Cardiac muscle cell (in vitro differentiated cells and primary cell): ENCODE measurements at regions not wholly inside any gene's neighbourhood (a gene's known extent, or its start where the extent isn't known, plus 50 kb on each side); places are given as distances from the start of the nearest gene placed in this dataset.
"Not testable (repeated sequence)": the region's sequence is repeated elsewhere in the genome, so short reads cannot be mapped to it uniquely, and the experiment has no call there.

Experiments
- DNase-seq, 2 donors: peaks; one replicate each; pipeline versions ENCODE4 v3.0.0 to v3.0.0-alpha.2; 2010 to 2017; ENCODE audit warnings: low read depth in 1 of 2, low spot score in 1 of 2
- H3K27ac ChIP-seq: fragments of 200-600 bp; sonication (generic); 2 replicates; pipeline ENCODE4 v1.5.1; 2016
- H3K27me3 ChIP-seq: fragments of 200-600 bp; sonication (generic); 2 replicates; pipeline ENCODE4 v1.6.0; 2016; ENCODE audit warnings: control low read depth
- H3K36me3 ChIP-seq: fragments of 200-600 bp; sonication (generic); 2 replicates; pipeline ENCODE4 v1.5.1; 2016; ENCODE audit warnings: control low read depth
- H3K4me1 ChIP-seq: fragments of 200-600 bp; sonication (generic); 2 replicates; pipeline ENCODE4 v1.8.1; 2017; ENCODE audit warnings: low read depth, mild to moderate bottlenecking, mixed run types
- H3K4me3 ChIP-seq: fragments of 200-600 bp; sonication (generic); 2 replicates; pipeline ENCODE4 v1.5.1; 2016; ENCODE audit warnings: mild to moderate bottlenecking
- H3K9me3 ChIP-seq: fragments of 200-600 bp; sonication (generic); 2 replicates; pipeline ENCODE4 v1.5.1; 2017; ENCODE audit warnings: low read depth, mild to moderate bottlenecking, control low read depth
- CTCF ChIP-seq: IDR thresholded peaks from 2 replicates; pipeline ENCODE4 v1.5.1; 2012; ENCODE audit warnings: low read depth, mild to moderate bottlenecking, low read length

- no peak for DNase-seq
- no peak for TF ChIP-seq CTCF
- no peak overlapping the region for H3K27ac ChIP-seq
- no peaks in the 10 kb centered on the region for H3K4me1 ChIP-seq
- H3K4me3 ChIP-seq = no peak overlapping the region
- H3K9me3 ChIP-seq = no peaks in the 10 kb centered on the region
- no peaks in the 10 kb centered on the region for H3K27me3 ChIP-seq
- H3K36me3 ChIP-seq = no peaks in the 10 kb centered on the region
These were observed 741.4 kb downstream of the KCNT2 start for GRCh38 chr1:195866781-195867222.

DNA sequence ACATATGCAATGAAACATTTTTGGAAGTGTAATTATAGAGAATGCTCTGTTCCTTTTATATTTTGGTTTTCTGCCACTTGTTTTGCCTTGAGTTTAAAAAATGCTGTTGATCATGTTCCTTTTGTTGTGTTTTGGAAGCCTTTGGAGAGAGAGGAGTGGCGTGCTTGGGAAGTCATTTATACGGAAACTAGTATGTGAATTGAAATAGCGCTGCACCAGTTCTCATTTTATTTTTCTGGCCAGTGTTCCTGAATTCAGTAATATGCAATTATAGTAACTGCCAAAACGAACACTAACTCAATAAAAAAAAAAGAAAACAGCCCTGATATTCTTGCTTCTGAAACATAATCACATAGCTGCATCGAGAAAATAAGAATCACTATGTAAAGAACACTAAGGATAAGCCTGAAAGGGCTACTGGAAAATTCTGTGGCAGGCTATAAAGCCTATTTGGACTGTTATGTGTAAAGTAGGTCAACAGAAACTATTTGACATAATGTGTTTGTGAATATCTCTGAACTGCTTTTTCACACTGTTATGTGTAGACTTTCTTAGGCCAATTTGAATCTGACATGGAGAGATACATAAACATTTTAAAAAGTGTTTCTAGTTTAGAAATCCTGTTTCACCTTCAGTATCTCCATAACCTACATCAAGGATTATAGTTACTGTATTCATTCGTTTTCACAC, 742.0 kb downstream of the KCNT2 start:
- H3K4me3 ChIP-seq = no peak overlapping the region
- DNase-seq = no peak
- no peaks in the 10 kb centered on the region for H3K27me3 ChIP-seq
- H3K4me1 ChIP-seq = no peaks in the 10 kb centered on the region
- no peaks in the 10 kb centered on the region for H3K9me3 ChIP-seq
- H3K27ac ChIP-seq = no peak overlapping the region
- H3K36me3 ChIP-seq = no peaks in the 10 kb centered on the region
- no peak for TF ChIP-seq CTCF

- H3K4me1 ChIP-seq = no peaks in the 10 kb centered on the region
- TF ChIP-seq CTCF = no peak
- H3K36me3 ChIP-seq = no peaks in the 10 kb centered on the region
- no peaks in the 10 kb centered on the region for H3K27me3 ChIP-seq
- no peaks in the 10 kb centered on the region for H3K9me3 ChIP-seq
- no peak for DNase-seq
- no peak overlapping the region for H3K4me3 ChIP-seq
- no peak overlapping the region for H3K27ac ChIP-seq
These were observed 756.4 kb downstream of the KCNT2 start for GRCh38 chr1:195851804-195852203.

DNA sequence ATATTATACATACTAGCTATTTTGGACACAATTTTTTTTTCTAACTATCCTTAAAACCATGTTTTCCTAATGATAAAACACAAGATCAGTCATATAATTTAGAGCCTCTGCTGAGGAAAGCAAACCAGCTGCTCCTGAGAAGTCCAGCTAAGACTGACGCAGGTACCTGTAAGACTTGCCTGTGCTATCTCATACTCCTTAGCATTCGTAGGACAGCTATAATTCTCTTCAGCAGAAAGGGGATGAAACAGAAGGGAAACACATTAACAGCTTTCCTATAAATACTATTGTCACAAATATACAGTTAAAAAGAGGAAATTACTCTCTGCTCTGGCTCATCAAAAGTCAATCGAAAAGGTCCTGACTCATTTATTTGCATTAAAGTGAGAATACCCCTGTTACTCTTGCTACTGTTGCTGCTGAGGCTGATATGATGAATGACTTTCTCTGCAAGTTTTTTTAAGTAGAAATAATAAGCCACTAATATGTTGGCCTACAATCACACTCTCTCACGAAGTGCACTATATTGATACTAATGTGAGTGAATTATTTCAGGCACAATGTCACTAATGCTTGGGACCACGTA, 757.1 kb downstream of the KCNT2 start:
- no peaks in the 10 kb centered on the region for H3K9me3 ChIP-seq
- DNase-seq = no peak
- TF ChIP-seq CTCF = no peak
- no peak overlapping the region for H3K27ac ChIP-seq
- no peaks in the 10 kb centered on the region for H3K4me1 ChIP-seq
- H3K36me3 ChIP-seq = no peaks in the 10 kb centered on the region
- no peak overlapping the region for H3K4me3 ChIP-seq
- no peaks in the 10 kb centered on the region for H3K27me3 ChIP-seq

GRCh38 chr1:195849180-195849579, 759.1 kb downstream of the KCNT2 start:
- no peaks in the 10 kb centered on the region for H3K4me1 ChIP-seq
- no peak for TF ChIP-seq CTCF
- no peak for DNase-seq
- peaks cover 3% of the 10 kb centered on the region for H3K9me3 ChIP-seq
- H3K27ac ChIP-seq = no peak overlapping the region
- no peaks in the 10 kb centered on the region for H3K36me3 ChIP-seq
- H3K27me3 ChIP-seq = no peaks in the 10 kb centered on the region
- H3K4me3 ChIP-seq = no peak overlapping the region

GRCh38 chr1:195847957-195848875, 760.0 kb downstream of the KCNT2 start:
- H3K27ac ChIP-seq, DNase-seq, H3K4me1 ChIP-seq, H3K4me3 ChIP-seq, H3K9me3 ChIP-seq, H3K27me3 ChIP-seq, H3K36me3 ChIP-seq: not testable (repeated sequence)
